ENCODE measurements at regions not wholly inside any gene's neighbourhood (a gene's known extent, or its start where the extent isn't known, plus 50 kb on each side); places are given as distances from the start of the nearest gene placed in this dataset.
"Not testable (repeated sequence)": the region's sequence is repeated elsewhere in the genome, so short reads cannot be mapped to it uniquely, and the experiment has no call there.

DNA sequence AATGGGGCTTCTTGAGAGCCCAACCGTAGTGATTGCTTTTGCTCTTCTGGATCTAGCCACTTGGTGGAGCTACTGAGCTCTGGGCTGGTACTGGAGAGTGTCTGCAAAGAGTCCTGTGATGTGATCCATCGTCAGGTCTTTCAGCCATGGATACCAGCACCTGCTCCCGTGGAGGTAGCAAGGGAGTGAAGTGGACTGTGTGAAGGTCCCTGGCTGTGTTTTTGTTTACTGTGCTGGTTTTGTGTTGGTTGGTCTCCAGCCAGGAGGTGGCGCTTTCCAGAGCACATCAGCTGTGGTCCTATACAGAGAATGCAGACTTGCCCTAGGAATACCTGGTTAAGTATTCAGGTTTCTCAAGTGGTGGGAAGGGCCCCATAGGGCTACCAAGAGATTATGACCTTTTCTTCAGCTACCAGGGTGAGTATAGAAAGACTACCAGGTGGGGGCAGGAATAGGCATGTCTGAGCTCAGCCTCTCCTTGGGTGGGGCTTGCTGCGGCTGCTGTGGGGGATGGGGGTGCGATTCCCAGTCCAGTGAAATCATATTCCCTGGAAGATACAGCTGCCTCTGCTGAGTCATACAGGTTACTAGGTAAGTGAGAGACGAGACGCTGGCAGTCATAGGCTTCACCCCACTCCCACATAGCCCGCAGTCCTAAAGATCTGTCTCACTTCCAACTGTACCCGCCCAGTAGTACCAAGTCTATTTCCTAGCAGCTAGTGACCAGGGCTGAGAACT lies 733.7 kb downstream of the ZNF385D start:
- DNase-seq = no peak

DNA sequence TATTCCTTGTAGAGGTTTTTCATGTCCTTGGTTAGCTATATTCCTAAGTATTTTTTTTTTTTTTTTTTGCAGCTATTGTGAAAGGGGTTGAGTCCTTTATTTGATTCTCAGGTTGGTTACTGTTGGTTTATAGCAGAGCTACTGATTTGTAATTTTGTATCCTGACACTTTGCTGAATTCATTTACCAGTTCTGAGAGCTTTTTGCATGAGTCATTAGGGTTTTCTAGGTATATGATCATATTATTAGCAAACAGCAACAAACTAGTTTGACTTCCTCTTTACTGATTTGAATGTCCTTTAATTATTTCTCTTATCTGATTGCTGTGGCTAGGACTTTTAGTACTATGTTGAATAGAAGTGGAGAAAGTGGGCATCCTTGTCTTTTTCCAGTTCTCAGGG lies 737.4 kb downstream of the ZNF385D start:
- DNase-seq = no peak

- no peak for DNase-seq
Observed at GRCh38 chr3:20999661-21000060, 751.3 kb downstream of the ZNF385D start.

GRCh38 chr3:20997183-20997582 lies 753.8 kb downstream of the ZNF385D start:
- DNase-seq = no peak

DNA sequence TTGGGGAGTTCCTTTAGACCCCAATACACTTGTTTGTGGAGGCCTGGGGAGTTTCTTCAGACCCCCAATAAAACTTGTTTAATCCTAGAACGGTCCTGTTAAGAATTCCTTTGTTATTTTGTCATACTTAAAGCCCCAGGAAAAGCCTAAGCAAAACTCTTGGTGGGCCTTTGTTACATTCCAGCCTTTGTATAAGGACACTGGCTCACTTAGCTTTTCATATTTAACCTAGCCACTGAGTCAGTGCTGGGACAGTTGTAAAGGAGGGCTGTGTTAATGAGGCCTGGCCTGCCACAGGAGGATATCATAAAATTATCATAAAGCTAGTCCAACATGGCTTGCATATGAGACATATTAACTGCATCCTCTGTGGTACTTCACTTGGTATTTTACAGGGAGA lies 760.1 kb downstream of the ZNF385D start:
- no peak for DNase-seq

- not testable (repeated sequence) for DNase-seq
Observed at GRCh38 chr3:20989653-20990052, 761.4 kb downstream of the ZNF385D start.

DNA sequence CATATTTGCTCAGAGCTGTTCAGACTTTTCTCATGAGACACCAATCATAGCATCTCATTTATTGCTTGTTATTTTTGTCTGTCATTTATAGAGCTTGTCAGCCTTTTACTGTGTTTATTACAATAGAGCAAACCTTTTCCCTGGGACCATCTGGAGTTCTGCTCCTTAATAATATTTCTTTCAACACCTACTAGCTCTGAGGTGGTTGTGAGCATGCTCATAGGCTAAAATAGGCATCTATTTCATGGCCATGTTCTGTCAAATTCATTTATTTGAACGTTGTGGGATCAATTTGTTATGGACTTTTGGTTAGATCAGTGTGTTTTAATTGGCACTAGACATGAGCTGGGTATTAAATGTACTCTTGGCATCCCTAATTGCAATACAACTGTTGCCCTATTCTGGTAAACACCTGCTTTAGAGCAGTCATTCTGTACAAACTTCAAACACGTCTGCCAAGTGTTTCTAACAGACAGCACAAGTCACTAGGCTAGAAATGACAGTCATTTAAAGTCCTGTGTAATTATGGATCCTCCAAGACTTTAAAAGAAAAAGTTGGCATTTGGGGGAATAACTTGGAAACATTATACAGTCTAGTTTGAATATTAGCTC lies 766.3 kb downstream of the ZNF385D start:
- DNase-seq = no peak

GRCh38 chr3:20975188-20975651 lies 775.8 kb downstream of the ZNF385D start:
- no peak for DNase-seq

GRCh38 chr3:20974396-20974795 lies 776.6 kb downstream of the ZNF385D start:
- no peak for DNase-seq

DNA sequence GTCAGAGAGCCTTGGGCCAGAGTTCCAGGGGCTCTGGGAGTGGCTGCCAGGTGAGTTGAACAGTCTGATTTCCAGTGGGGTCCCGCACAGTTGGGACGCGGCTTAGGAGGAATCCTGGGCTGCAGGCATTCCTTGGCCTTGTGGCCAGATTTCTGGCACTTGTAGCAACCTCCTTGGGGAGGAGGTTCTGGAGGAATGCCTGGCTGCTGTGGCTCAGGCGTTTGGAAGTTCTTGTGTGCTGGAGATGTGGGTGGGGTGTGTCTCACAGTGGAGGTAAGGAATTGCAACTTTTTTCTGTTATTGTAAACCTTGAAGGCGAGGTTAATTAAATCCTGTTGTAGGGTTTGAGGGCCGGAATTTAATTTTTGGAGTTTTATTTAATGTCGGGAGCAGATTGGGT lies 780.2 kb downstream of the ZNF385D start:
- DNase-seq = not testable (repeated sequence)

DNA sequence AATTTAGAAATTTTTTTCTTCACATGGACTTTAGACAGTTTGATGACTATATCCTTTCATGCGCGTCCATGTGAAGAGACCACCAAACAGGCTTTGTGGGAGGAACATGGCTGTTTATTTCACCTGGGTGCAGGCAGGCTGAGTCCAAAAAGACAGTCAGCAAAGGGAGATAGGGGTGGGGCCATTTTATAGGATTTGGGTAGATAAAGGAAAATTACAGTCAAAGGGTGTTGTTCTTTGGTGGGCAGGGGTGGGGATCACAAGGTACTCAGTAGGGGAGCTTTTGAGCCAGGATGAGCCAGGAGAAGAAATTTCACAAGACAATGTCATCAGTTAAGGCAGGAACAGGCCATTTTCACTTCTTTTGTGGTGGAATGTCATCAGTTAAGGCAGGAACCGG lies 781.5 kb upstream of the SGO1 start:
- DNase-seq = not testable (repeated sequence)

DNA sequence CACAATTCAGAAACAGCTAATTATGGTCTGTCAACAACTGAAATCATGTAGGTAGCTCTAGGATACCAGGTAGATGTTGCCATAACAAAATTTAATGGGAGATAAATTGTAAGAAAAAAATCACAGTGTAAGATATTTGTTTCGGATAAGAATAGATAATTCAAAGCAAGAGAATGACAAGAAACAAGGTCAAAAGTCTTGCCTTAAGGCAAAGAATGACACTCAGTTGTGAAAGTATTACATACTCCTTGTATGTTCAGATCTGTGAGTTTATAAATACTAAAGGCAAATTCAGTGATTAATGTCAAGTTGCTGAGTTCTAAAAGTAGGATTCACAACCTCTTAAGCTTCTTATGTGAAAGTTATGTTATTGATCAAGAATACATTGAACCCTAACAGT lies 772.2 kb upstream of the SGO1 start:
- no peak for DNase-seq

GRCh38 chr3:20945892-20946291 lies 759.9 kb upstream of the SGO1 start:
- DNase-seq = no peak

- no peak for DNase-seq
Observed at GRCh38 chr3:20935791-20936190, 749.8 kb upstream of the SGO1 start.

DNA sequence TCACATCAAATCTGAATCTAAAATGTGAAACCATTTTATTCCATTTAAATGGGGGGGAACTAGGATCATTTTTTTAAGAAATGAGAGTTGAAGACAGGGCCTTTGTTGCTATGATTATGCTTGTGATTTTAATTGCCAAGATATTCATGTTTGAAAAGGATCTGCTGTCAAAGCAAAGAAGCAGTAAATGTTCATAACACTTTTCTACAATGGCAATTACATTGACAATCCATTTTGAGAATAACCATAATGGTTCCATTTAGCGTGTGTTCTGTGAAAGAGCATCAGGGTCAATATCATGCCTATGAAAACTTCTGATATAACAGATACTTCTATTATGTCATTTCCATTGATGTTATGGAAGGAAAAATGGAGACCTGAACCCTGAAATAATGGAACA lies 745.8 kb upstream of the SGO1 start:
- no peak for DNase-seq

- DNase-seq = no peak
Observed at GRCh38 chr3:20930034-20930433, 744.0 kb upstream of the SGO1 start.

GRCh38 chr3:20924646-20925385 lies 738.8 kb upstream of the SGO1 start:
- DNase-seq = no peak

DNA sequence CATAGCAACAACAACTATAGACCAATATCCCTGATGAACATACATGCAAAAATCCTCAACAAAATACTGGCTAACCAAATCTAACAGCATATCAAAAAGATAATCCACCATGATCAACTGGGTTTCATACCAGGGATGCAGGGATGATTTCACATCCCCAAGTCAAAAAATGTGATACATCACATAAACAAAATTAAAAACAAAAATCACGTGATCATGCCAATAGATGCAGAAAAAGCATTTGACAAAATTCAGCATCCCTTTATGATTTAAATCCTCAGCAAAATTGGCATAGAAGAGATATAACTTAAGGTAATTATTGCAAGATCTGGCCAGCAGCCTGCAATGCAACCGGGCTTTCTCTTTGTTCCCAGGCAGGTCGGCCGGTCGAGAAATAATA lies 735.1 kb upstream of the SGO1 start:
- not testable (repeated sequence) for DNase-seq

- DNase-seq = no peak
Observed at GRCh38 chr3:20916951-20917606, 731.1 kb upstream of the SGO1 start.

GRCh38 chr3:20914310-20914709 lies 728.3 kb upstream of the SGO1 start:
- DNase-seq = no peak

DNA sequence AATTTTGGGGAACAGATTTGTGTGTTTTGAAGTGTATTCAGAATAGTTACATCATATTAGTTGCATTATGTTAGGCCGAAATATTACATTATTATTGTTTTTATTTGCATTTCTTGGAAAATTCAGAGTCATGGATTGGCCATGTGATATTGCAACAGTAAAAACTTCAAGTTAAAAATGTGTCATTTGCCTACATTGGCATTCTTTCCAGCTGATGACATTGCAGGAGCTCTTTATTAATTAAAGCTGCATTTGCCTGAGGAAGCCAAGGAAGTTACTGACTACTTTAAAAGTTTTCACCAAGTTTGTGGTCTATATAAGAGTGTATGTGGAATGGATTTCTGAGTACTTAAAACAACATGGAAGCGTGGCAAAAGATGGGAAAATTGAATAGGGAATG lies 726.4 kb upstream of the SGO1 start:
- no peak for DNase-seq

GRCh38 chr3:20909511-20909910 lies 723.5 kb upstream of the SGO1 start:
- DNase-seq = no peak

DNA sequence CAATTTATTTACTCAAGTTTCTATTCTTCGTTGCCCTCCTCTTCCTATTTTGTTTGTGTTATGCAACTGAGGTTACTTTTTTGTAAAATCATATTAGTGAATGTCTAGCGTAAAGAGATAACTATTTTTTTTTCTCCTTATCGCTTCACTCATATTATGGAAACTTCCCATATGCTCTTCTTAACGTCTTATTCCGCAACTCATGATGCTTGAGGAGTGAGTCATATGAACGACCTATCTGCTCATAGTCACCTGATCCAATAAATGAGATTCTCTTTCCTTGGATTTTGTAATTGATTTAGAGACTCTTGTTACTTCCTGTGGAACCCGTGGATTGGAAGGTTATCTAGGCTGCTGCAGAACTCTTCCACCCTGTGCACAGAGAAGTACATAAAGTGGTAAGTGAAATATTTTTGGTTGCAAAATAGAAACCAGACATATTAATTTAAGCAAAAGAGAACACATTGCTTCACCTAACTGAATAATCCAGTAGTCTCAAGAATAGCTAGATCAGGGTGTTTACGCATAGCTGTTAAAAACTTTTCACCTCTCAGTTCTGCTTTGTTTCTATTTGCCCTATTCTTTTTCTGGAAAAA lies 719.3 kb upstream of the SGO1 start:
- DNase-seq = no peak

All from NCI-H187 (cell line).